Muscle layer of duodenum (tissue), 2 donors: ENCODE measurements at regions not wholly inside any gene's neighbourhood (a gene's known extent, or its start where the extent isn't known, plus 50 kb on each side); places are given as distances from the start of the nearest gene placed in this dataset.

Experiments used
- H3K27ac ChIP-seq: one replicate; pipeline ENCODE4 v1.7.0; 2013; ENCODE audit warnings: mild to moderate bottlenecking, low read length
- H3K27me3 ChIP-seq: one replicate; pipeline ENCODE4 v1.7.0; 2013; ENCODE audit warnings: low read depth, mild to moderate bottlenecking, control low read depth, low read length
- H3K36me3 ChIP-seq, 2 donors: one replicate each; pipeline ENCODE4 v1.7.0; 2013; ENCODE audit warnings: low read length in 2 of 2, control low read depth in 1 of 2, mild to moderate bottlenecking in 1 of 2; ENCODE audit not compliant: insufficient read depth in 2 of 2, control insufficient read depth in 1 of 2
- H3K4me1 ChIP-seq, 2 donors: one replicate each; pipeline ENCODE4 v1.7.0; 2013; ENCODE audit warnings: low read length in 2 of 2, mild to moderate bottlenecking in 2 of 2, control low read depth in 1 of 2, moderate library complexity in 1 of 2; ENCODE audit not compliant: insufficient read depth in 2 of 2, control insufficient read depth in 1 of 2
- H3K4me3 ChIP-seq, 2 donors: one replicate each; pipeline ENCODE4 v1.7.0; 2013; ENCODE audit warnings: low read length in 2 of 2, low read depth in 1 of 2, mild to moderate bottlenecking in 1 of 2
- H3K9me3 ChIP-seq, 2 donors: one replicate each; pipeline ENCODE4 v1.7.0; 2013; ENCODE audit warnings: low read length in 2 of 2, control low read depth in 1 of 2, mild to moderate bottlenecking in 1 of 2; ENCODE audit not compliant: control insufficient read depth in 1 of 2
- donor health status: healthy.

DNA sequence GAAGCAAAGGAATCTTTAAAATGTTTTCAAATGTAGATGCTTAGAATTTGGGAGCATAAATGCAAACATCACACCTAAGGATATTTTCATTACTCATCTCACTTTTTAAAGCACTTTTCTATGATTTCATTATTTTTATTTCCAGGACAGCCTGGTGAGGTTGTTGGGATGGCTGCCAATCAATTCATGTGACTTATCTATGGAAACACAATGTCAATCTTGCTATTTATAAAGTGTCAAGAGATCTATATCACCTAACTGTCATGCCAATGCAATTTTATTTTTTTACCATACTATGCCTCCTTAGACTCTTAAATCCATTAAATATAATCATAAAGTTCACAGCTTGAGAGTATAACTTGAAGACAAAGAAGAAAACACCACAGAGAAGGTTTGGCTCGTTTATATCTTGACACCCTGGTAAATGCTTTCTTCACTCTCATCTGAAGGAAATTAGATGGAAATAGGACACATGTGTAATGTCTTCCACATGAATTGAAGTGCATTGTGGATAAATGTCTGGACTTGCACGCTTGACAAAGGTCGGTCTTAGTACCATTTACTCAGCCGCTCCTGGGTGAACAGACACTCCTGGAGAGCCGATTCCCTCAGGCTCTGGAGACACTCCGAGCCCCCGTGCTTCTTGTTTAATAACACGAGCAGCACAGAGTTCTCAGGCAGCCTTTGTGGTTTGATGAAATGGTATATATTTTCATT lies 425.7 kb upstream of the FAT1 start:
- no peaks in the 10 kb centered on the region for H3K36me3 ChIP-seq
- H3K4me3 ChIP-seq: no peak overlapping the region
- no peaks in the 10 kb centered on the region for H3K4me1 ChIP-seq
- H3K27ac ChIP-seq: no peak overlapping the region
- peaks cover 0 to 5% of the 10 kb centered on the region in 2 donors for H3K9me3 ChIP-seq
- no peaks in the 10 kb centered on the region for H3K27me3 ChIP-seq

DNA sequence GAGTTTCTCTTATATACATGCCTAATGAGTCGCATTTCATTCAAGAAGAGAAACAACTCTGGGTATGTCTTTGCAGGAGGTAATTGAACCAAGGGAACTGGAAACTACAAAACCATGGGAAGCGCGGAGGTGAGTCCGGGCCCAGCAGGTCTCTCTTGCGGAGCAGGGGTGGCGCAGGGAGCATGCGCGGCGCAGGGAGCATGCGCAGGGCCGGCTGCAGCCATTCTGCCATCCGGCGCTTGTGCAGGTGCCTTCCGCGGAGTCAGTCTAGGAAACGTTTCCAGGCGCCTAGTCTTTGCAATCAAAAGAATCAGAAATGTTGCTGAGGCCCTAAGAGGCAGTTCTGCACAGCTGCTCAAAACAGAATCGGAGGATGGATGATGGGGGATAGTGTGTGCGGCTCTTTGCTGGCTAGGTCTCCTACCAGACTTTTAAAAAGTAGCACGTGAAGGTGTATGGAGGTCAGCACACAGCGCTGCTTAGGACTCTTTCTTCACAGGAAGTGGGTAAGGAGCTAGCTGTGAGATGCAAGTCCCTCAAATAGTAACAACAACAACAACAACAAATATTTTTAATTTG lies 433.8 kb upstream of the FAT1 start:
- no peaks in the 10 kb centered on the region for H3K27me3 ChIP-seq
- H3K9me3 ChIP-seq: no peaks in the 10 kb centered on the region

DNA sequence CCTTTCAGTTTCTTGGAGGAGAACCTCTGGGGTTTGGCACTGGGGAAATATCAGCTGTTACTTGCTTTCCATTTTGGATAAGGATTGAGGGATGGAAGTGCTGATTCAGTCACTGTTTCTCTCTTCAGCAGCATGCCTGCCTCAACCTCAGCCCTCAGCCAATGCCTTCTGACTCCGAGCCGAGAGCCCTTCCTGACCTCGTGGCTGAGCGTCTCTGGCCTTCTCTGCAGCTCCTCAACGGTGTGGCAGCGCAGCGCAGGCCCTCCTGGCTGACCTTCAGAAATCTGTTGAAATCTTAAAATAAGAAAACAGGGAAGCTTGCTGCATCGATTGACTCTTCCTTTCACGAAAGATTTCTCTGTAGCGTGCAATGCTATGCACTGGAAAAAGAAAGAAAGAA lies 434.3 kb upstream of the FAT1 start:
- no peak overlapping the region for H3K4me3 ChIP-seq
- no peak overlapping the region for H3K27ac ChIP-seq
- H3K36me3 ChIP-seq: no peaks in the 10 kb centered on the region
- H3K4me1 ChIP-seq: no peaks in the 10 kb centered on the region
- H3K27me3 ChIP-seq: no peaks in the 10 kb centered on the region
- H3K9me3 ChIP-seq: no peaks in the 10 kb centered on the region

More for the DNA sequence above, 433.8 kb upstream of the FAT1 start:
- no peaks in the 10 kb centered on the region for H3K36me3 ChIP-seq
- no peak overlapping the region for H3K27ac ChIP-seq
- no peaks in the 10 kb centered on the region for H3K4me1 ChIP-seq
- no peak overlapping the region for H3K4me3 ChIP-seq

GRCh38 chr4:187160486-187160885 lies 436.8 kb upstream of the FAT1 start:
- H3K4me3 ChIP-seq: no peak overlapping the region
- no peaks in the 10 kb centered on the region for H3K4me1 ChIP-seq
- no peaks in the 10 kb centered on the region for H3K36me3 ChIP-seq
- no peaks in the 10 kb centered on the region for H3K27me3 ChIP-seq
- H3K9me3 ChIP-seq: no peaks in the 10 kb centered on the region
- H3K27ac ChIP-seq: no peak overlapping the region

DNA sequence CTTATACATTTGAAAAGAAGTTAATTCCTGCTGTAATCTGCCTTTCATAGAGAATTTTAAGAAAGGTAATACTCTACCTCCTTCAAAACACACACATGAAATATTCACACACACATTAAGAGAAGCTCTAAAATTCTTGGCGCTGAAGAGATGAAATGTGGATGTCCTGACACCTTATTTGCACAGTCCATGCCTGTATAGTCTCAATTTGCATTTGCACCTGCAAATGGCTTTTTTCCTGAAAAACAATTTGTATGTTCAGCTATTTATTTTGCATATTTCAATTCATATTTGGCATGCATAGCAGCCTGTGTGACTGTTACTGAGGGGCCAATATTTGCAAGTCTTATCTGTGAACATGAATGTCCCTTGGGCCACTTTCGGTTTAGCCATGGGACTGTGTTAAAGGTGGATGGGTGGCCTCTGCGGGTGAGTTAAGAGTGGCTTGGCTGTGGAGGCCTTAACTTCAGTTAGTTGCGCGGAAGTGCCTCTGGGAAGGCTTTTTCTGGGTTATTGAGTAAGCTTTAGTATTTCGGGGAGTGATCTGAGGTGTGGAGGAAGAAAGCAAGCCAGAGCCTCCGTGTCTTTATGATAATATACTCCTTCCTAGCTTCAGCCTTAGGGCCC lies 443.3 kb upstream of the FAT1 start:
- Histone ChIP-seq H3K36me3 (no peaks in the 10 kb centered on the region), H3K27me3 (no peaks in the 10 kb centered on the region), H3K4me1 (no peaks in the 10 kb centered on the region), H3K4me3 (no peak overlapping the region), H3K27ac (no peak overlapping the region), H3K9me3 (no peaks in the 10 kb centered on the region)

- Histone ChIP-seq H3K4me3 (no peak overlapping the region), H3K27me3 (no peaks in the 10 kb centered on the region), H3K36me3 (no peaks in the 10 kb centered on the region), H3K9me3 (no peaks in the 10 kb centered on the region), H3K4me1 (no peaks in the 10 kb centered on the region), H3K27ac (no peak overlapping the region)
Observed at GRCh38 chr4:187171706-187172339, 448.2 kb upstream of the FAT1 start.

GRCh38 chr4:187172340-187172761 lies 448.7 kb upstream of the FAT1 start:
- Histone ChIP-seq H3K27ac (no peak overlapping the region), H3K9me3 (no peaks in the 10 kb centered on the region), H3K27me3 (no peaks in the 10 kb centered on the region), H3K4me1 (no peaks in the 10 kb centered on the region), H3K4me3 (no peak overlapping the region), H3K36me3 (no peaks in the 10 kb centered on the region)

- Histone ChIP-seq H3K4me1 (no peaks in the 10 kb centered on the region), H3K9me3 (no peaks in the 10 kb centered on the region), H3K36me3 (no peaks in the 10 kb centered on the region), H3K27me3 (no peaks in the 10 kb centered on the region), H3K4me3 (no peak overlapping the region), H3K27ac (no peak overlapping the region)
Observed at GRCh38 chr4:187174749-187175148, 451.1 kb upstream of the FAT1 start.

GRCh38 chr4:187175197-187175596 lies 451.5 kb upstream of the FAT1 start:
- no peak overlapping the region for H3K4me3 ChIP-seq
- H3K9me3 ChIP-seq: no peaks in the 10 kb centered on the region
- H3K36me3 ChIP-seq: no peaks in the 10 kb centered on the region
- no peaks in the 10 kb centered on the region for H3K27me3 ChIP-seq
- no peak overlapping the region for H3K27ac ChIP-seq
- H3K4me1 ChIP-seq: no peaks in the 10 kb centered on the region

DNA sequence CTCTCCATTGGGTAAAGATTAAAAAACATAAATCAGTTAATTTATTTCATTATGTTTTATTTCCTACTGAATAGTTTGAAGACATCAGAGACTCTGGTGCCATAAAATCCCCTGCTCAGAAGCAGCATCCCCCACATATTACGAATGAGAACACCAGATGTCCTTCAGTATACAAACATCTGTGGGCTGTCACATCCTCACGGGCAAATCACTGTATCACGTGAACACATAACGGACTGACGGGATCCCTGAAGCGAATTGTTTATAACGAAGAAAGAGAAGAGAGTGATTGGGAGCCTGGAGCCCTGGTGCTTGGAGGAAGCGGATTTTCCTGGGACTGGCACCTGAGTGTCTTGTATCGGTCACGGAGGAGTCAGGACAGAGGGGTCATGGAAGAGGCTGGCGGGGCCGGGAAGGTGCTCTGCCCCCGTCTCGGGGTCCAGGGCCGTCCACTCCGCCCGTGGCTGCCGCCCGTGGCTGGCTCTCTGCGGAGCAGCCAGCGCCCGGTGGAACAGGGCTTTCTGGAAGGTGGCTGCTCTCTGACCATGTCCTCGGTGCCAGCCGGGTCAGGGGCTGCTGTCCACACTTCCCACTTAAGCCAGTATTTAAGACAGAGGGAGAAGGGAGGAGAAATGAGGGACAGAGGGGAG lies 452.7 kb upstream of the FAT1 start:
- Histone ChIP-seq H3K9me3 (no peaks in the 10 kb centered on the region), H3K27me3 (no peaks in the 10 kb centered on the region), H3K4me3 (no peak overlapping the region), H3K27ac (no peak overlapping the region), H3K4me1 (no peaks in the 10 kb centered on the region), H3K36me3 (no peaks in the 10 kb centered on the region)

DNA sequence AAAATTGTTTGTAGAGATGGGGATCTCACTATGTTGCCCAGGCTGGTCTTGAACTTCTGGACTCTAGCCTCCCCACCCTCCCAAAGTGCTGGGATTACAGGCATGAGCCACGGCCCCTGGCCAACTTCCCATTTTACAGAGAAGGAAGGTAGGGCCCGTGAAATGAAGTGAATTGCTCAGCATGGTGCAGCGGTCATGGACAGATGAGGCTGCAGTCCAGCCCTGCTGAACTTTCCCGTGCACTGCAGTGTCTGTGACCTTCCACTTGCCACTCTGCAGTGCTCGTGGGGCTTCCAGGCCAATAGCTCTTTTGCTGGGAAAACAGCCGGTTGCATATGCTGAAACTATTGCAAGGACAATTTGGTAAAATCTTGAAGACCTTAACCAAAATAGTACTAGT lies 454.4 kb upstream of the FAT1 start:
- Histone ChIP-seq H3K27ac (no peak overlapping the region), H3K4me1 (no peaks in the 10 kb centered on the region), H3K27me3 (no peaks in the 10 kb centered on the region), H3K9me3 (no peaks in the 10 kb centered on the region), H3K36me3 (no peaks in the 10 kb centered on the region), H3K4me3 (no peak overlapping the region)
